Stomach (tissue), 8 donors: ENCODE measurements at regions not wholly inside any gene's neighbourhood (a gene's known extent, or its start where the extent isn't known, plus 50 kb on each side); places are given as distances from the start of the nearest gene placed in this dataset.

Source experiments
- DNase-seq, 2 donors: peaks; one replicate each; pipeline versions ENCODE4 v3.0.0 to v3.0.0-alpha.2; 2013 to 2019
- H3K27ac ChIP-seq, 5 donors: fragments of 200-600 bp in 4 of 5; sonication (generic) in 4 of 5; one replicate each; pipeline ENCODE4 v1.5.1; 2013 to 2019; ENCODE audit warnings: mild to moderate bottlenecking in 1 of 5, moderate library complexity in 1 of 5
- H3K27me3 ChIP-seq, 3 donors: fragments of 200-600 bp; sonication (generic); one replicate each; pipeline ENCODE4 v1.5.1; 2017 to 2019; ENCODE audit warnings: mixed run types in 1 of 3
- H3K36me3 ChIP-seq, 4 donors: fragments of 200-600 bp; sonication (generic); 1 replicate in 3 of 4; 2 replicates in 1 of 4; pipeline ENCODE4 v1.5.1; 2016 to 2019
- H3K4me1 ChIP-seq, 4 donors: fragments of 200-600 bp; sonication (generic); one replicate each; pipeline ENCODE4 v1.5.1; 2016 to 2019
- H3K4me3 ChIP-seq, 4 donors: fragments of 200-600 bp; sonication (generic) in 3 of 4; one replicate each; pipeline ENCODE4 v1.5.1; 2016 to 2019; ENCODE audit warnings: mild to moderate bottlenecking in 1 of 4
- H3K9me3 ChIP-seq, 4 donors: fragments of 200-600 bp; sonication (generic); one replicate each; pipeline ENCODE4 v1.5.1; 2016 to 2019
- EP300 ChIP-seq: sonication (generic); formaldehyde crosslinking; IDR thresholded peaks from one replicate; pipeline ENCODE4 v1.6.1; 2017; ENCODE audit warnings: antibody characterized with exemption
- POLR2A ChIP-seq, 4 donors: fragments of 450-650 bp; IDR thresholded peaks; one replicate each; pipeline ENCODE4 v1.6.1; 2016; ENCODE audit warnings: antibody characterized with exemption in 4 of 4, control low read depth in 2 of 4, mild to moderate bottlenecking in 1 of 4, moderate library complexity in 1 of 4
- POLR2AphosphoS5 ChIP-seq, 3 donors: sonication (generic); formaldehyde crosslinking; IDR thresholded peaks; one replicate each; pipeline ENCODE4 v1.6.1; 2016; ENCODE audit warnings: antibody characterized with exemption in 3 of 3
- WGBS, 5 donors: extraction: QIAGEN DNeasy Blood & Tissue Kit in 3 of 5; methylation state at CpG; one replicate each; pipeline versions ENCODE4 v1.1.5 to v1.1.7; 2013 to 2018; 5-methylcytosine and 5-hydroxymethylcytosine counted together
- intact Hi-C: fragments of 100-400 bp; cut with DNase I; formaldehyde crosslinking; loops from one replicate; pipeline ENCODE4 v1.15.1; 2023; ENCODE audit warnings: low total_unique reads
- TF ChIP-seq, protein P1 (sequence below), 7 experiments: fragments of 450-650 bp in 4 of 7; fragments of 200-600 bp in 3 of 7; sonication (generic) in 3 of 7; IDR thresholded peaks; one replicate each; pipeline ENCODE4 v1.5.1; 2016 to 2019; ENCODE audit warnings: antibody characterized with exemption in 7 of 7, control low read depth in 2 of 7, mild to moderate bottlenecking in 1 of 7
- donor health status: healthy with polysubstance abuse.
- donor health status: Bipolar disorder and iron deficiency.
- donor health status: healthy.

DNA sequence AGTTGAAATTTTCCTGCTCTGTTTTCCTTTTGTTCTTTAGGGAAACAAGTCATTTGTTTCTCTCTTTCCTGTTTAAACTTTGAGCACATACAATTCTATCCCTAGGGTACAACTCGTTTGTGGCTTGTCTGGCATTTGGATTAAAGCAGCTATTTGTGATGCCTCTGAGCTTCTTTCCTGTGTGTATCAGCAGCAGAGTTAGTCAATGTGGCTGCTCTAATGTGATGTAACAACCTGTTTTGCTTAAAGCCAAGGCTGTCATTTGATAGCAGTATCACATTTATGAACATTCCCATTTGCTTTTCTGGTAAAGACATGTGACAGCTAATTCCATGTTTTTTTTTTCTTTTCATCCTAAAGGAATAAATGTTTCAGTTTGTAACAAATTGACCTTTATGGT is 314.3 kb upstream of the CHD1 start:
- Histone ChIP-seq H3K36me3 (no peaks in the 10 kb centered on the region), H3K4me1 (no peaks in the 10 kb centered on the region), H3K27me3 (no peaks in the 10 kb centered on the region), H3K27ac (no peak overlapping the region), H3K4me3 (no peak overlapping the region), H3K9me3 (no peaks in the 10 kb centered on the region)
- WGBS, 5 donors, result 6 to 14% (median 13%) methylated on average over 1 of the region's 1 CpG
- no peak for DNase-seq
- no peak for TF ChIP-seq EP300
- TF ChIP-seq POLR2AphosphoS5 (IDR thresholded peaks at IDR 0.05), result no peak
- TF ChIP-seq, protein P1, sequence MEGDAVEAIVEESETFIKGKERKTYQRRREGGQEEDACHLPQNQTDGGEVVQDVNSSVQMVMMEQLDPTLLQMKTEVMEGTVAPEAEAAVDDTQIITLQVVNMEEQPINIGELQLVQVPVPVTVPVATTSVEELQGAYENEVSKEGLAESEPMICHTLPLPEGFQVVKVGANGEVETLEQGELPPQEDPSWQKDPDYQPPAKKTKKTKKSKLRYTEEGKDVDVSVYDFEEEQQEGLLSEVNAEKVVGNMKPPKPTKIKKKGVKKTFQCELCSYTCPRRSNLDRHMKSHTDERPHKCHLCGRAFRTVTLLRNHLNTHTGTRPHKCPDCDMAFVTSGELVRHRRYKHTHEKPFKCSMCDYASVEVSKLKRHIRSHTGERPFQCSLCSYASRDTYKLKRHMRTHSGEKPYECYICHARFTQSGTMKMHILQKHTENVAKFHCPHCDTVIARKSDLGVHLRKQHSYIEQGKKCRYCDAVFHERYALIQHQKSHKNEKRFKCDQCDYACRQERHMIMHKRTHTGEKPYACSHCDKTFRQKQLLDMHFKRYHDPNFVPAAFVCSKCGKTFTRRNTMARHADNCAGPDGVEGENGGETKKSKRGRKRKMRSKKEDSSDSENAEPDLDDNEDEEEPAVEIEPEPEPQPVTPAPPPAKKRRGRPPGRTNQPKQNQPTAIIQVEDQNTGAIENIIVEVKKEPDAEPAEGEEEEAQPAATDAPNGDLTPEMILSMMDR (IDR thresholded peaks at IDR 0.05), result no peak
- TF ChIP-seq POLR2A (IDR thresholded peaks at IDR 0.05), result no peak
- intact Hi-C loops, result no loop called here

- 89 to 95% (median 93%) methylated on average over 3 of the region's 3 CpGs for WGBS, 5 donors
- no peak overlapping the region for H3K27ac ChIP-seq
- no peaks in the 10 kb centered on the region for H3K27me3 ChIP-seq
- DNase-seq, result no peak
- TF ChIP-seq EP300 (no peak), POLR2A (IDR thresholded peaks at IDR 0.05) (no peak), POLR2AphosphoS5 (IDR thresholded peaks at IDR 0.05) (no peak)
- TF ChIP-seq, protein P1 (IDR thresholded peaks at IDR 0.05), result no peak
- H3K4me1 ChIP-seq, result no peaks in the 10 kb centered on the region
- H3K36me3 ChIP-seq, result no peaks in the 10 kb centered on the region
- no peak overlapping the region for H3K4me3 ChIP-seq
- intact Hi-C loops, result no loop called here
- no peaks in the 10 kb centered on the region for H3K9me3 ChIP-seq
Observed at GRCh38 chr5:99239826-99240360, 311.1 kb upstream of the CHD1 start.

- DNase-seq, result no peak
- intact Hi-C loops, result no loop called here
- no peaks in the 10 kb centered on the region for H3K36me3 ChIP-seq
- no peak overlapping the region for H3K27ac ChIP-seq
- WGBS, 5 donors, result 72 to 87% (median 83%) methylated on average over 5 of the region's 5 CpGs
- no peaks in the 10 kb centered on the region for H3K4me1 ChIP-seq
- TF ChIP-seq, protein P1 (IDR thresholded peaks at IDR 0.05), result no peak
- peaks cover 0 to 9% (median 3%) of the 10 kb centered on the region in 4 donors for H3K9me3 ChIP-seq
- H3K4me3 ChIP-seq, result no peak overlapping the region
- H3K27me3 ChIP-seq, result no peaks in the 10 kb centered on the region
Observed at GRCh38 chr5:99191206-99191745, 262.5 kb upstream of the CHD1 start.

DNA sequence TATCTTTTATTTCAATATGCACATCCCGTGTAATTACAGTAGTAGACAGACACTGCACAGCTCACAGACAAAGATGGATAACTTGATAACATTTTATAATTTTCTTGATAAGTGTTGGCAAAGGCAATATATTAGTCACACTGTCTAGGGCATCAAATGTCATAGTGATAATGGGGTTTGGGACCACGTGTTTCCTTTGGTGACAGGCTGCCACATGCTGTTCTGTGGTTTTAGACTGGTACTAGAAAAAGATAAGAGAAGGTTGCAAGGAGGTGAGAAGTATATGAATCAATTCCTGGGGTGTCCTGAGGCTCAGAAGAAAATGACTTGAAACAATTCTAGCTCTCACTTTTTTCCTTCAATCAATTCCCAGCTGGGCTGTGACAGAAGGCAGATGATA is 258.8 kb upstream of the CHD1 start:
- TF ChIP-seq POLR2A (IDR thresholded peaks at IDR 0.05), result no peak
- TF ChIP-seq EP300, result no peak
- TF ChIP-seq, protein P1 (IDR thresholded peaks at IDR 0.05), result no peak
- TF ChIP-seq POLR2AphosphoS5 (IDR thresholded peaks at IDR 0.05), result no peak
- intact Hi-C loops, result no loop called here
- Histone ChIP-seq H3K27me3 (no peaks in the 10 kb centered on the region), H3K27ac (no peak overlapping the region), H3K4me3 (no peak overlapping the region), H3K9me3 (no peaks in the 10 kb centered on the region), H3K36me3 (no peaks in the 10 kb centered on the region), H3K4me1 (no peaks in the 10 kb centered on the region)
- no peak for DNase-seq
- 43 to 49% (median 47%) methylated on average over 2 of the region's 2 CpGs for WGBS, 5 donors
